Islet of Langerhans (tissue), 1 donor: ENCODE measurements at regions not wholly inside any gene's neighbourhood (a gene's known extent, or its start where the extent isn't known, plus 50 kb on each side); places are given as distances from the start of the nearest gene placed in this dataset.
"Not testable (repeated sequence)": the region's sequence is repeated elsewhere in the genome, so short reads cannot be mapped to it uniquely, and the experiment has no call there.

ENCODE experiments used
- FAIRE-seq: peaks from one replicate; lab custom pipeline; 2011; peaks lifted over from hg19 to GRCh38; lab: Jason Lieb, UNC

- FAIRE-seq: no peak
Observed at GRCh38 chr18:44556296-44556695, 124.4 kb upstream of the SETBP1 start.

GRCh38 chr18:44557616-44558151, 123.0 kb upstream of the SETBP1 start:
- FAIRE-seq: no peak

- FAIRE-seq: no peak
Observed at GRCh38 chr18:44558767-44559166, 121.9 kb upstream of the SETBP1 start.

- no peak for FAIRE-seq
Observed at GRCh38 chr18:44562986-44563385, 117.7 kb upstream of the SETBP1 start.

- no peak for FAIRE-seq
Observed at GRCh38 chr18:44564922-44565321, 115.8 kb upstream of the SETBP1 start.

GRCh38 chr18:44568342-44568741, 112.3 kb upstream of the SETBP1 start:
- no peak for FAIRE-seq

GRCh38 chr18:44568986-44569385, 111.7 kb upstream of the SETBP1 start:
- FAIRE-seq: no peak

GRCh38 chr18:44569391-44570055, 111.2 kb upstream of the SETBP1 start:
- no peak for FAIRE-seq

GRCh38 chr18:44579028-44579702, 101.5 kb upstream of the SETBP1 start:
- peak; percentile 49 for FAIRE-seq

GRCh38 chr18:44579745-44580144, 100.9 kb upstream of the SETBP1 start:
- no peak for FAIRE-seq

GRCh38 chr18:44580159-44580558, 100.5 kb upstream of the SETBP1 start:
- FAIRE-seq: no peak

- not testable (repeated sequence) for FAIRE-seq
Observed at GRCh38 chr18:44580782-44581181, 99.9 kb upstream of the SETBP1 start.

- no peak for FAIRE-seq
Observed at GRCh38 chr18:44582456-44582855, 98.2 kb upstream of the SETBP1 start.

- FAIRE-seq: no peak
Observed at GRCh38 chr18:44584900-44585299, 95.8 kb upstream of the SETBP1 start.

- FAIRE-seq: no peak
Observed at GRCh38 chr18:44586782-44587524, 93.7 kb upstream of the SETBP1 start.

- FAIRE-seq: no peak
Observed at GRCh38 chr18:44588508-44588907, 92.2 kb upstream of the SETBP1 start.

- FAIRE-seq: peak; percentile 98
Observed at GRCh38 chr18:44589693-44590355, 90.9 kb upstream of the SETBP1 start.

- FAIRE-seq: no peak
Observed at GRCh38 chr18:44590956-44591670, 89.6 kb upstream of the SETBP1 start.

- no peak for FAIRE-seq
Observed at GRCh38 chr18:44592639-44593038, 88.0 kb upstream of the SETBP1 start.

- no peak for FAIRE-seq
Observed at GRCh38 chr18:44594799-44595467, 85.8 kb upstream of the SETBP1 start.

- FAIRE-seq: no peak
Observed at GRCh38 chr18:44597797-44598196, 82.9 kb upstream of the SETBP1 start.
